Activated T-cell treated with anti-CD3 and anti-CD28 coated beads, Interleukin-2, amount 50 U/mL, for 48 hours (primary cell): ENCODE measurements at regions not wholly inside any gene's neighbourhood (a gene's known extent, or its start where the extent isn't known, plus 50 kb on each side); places are given as distances from the start of the nearest gene placed in this dataset.
"Not testable (repeated sequence)": the region's sequence is repeated elsewhere in the genome, so short reads cannot be mapped to it uniquely, and the experiment has no call there.

Experiments
- DNase-seq, 2 experiments: peaks; one replicate each; pipeline ENCODE4 v3.0.0-alpha.2; 2020

DNA sequence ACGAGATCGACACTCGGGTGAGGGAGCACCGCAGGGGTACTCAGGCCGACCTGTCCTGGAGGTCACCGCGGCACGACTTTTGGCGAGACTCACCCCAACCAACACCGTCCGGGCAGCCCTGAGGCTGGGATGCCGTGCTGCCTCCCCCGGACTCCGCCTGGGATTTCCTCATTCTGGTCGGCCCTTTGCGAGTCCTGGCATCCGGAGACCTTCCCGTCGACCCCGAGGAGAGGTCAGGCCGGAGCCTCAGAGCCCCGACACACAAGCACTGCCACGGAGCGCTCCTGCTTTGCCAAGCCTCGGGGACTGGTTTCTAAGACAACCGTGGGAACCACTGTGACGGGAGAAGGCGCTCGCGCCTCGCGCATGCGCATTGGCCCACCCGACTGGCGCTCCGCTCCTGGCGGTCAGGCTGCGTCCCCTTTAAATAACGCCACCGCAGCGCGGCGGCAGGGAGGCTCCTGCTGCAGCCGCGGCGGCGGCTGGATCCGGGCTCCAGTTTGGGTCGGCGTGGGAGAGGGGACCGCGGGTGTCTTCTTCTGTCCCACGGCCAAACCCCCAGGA is 166.4 kb upstream of the ZNF337 start:
- DNase-seq: peak; percentile 87 to 90

DNA sequence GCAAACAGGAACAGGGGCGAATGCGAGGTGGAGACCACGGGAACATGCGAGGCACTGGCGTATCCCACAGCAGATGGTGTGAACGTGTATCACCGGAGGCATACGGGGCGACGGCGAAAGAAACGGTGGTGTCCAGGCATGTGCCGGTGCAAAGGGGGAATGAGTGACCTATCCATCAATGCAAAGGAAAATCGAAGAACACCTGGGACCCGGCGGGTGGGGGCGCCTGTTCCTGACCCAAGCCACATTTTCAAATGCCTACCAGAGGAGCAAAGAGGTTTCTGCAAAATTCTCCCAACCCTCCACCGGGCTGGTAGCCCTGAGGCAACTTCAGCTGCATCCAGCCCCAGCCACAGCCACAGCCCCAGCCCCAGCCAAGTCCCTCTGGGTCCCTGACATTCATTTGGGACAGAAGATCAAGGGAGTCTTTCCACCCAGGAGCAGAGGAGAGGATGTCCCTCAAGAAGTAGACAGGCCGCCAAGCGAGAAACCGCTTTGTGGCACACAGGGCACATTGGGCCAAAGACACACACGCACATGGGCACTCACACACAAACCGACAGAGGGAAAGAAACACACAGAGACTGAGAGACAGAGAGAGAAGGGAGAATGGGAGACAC is 164.0 kb upstream of the ZNF337 start:
- no peak for DNase-seq

GRCh38 chr20:25859649-25860530 is 163.2 kb upstream of the ZNF337 start:
- DNase-seq: peak; percentile 77 to 80

- DNase-seq: no peak
Observed at GRCh38 chr20:25858495-25859425, 162.1 kb upstream of the ZNF337 start.

- not testable (repeated sequence) for DNase-seq
Observed at GRCh38 chr20:25857091-25857788, 160.6 kb upstream of the ZNF337 start.

DNA sequence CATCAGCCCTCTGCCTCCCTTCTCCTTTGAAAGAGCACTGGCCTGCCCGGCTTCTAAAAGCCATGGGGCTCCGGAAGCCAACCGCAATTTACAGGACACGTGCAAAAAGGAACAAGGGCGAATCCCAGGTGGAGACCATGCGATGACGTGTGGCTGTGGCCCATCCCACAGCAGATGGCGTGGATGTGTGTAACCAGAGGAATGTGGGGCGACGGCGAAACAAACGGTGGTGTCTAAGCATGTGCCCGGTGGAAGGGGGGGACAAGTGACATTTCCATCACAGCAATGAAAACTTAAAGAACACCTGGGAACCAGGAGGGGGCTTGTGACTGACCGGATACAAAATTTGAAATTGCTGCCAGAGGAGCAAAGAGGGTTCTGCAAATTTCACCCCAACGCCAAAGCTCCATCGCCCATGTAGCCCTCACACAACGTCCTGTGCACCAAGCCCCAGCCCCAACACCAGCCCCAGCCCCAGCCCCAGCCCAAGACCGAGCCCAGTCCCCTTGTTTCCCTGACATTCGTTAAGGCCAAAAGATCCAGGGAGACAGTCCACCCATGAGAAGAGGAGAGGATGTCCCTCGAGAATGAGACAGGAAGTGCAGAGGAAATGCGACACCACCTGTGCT is 159.7 kb upstream of the ZNF337 start:
- DNase-seq: no peak

- not testable (repeated sequence) for DNase-seq
Observed at GRCh38 chr20:25855451-25856156, 159.0 kb upstream of the ZNF337 start.

GRCh38 chr20:25854666-25855065 is 158.0 kb upstream of the ZNF337 start:
- DNase-seq: not testable (repeated sequence)

DNA sequence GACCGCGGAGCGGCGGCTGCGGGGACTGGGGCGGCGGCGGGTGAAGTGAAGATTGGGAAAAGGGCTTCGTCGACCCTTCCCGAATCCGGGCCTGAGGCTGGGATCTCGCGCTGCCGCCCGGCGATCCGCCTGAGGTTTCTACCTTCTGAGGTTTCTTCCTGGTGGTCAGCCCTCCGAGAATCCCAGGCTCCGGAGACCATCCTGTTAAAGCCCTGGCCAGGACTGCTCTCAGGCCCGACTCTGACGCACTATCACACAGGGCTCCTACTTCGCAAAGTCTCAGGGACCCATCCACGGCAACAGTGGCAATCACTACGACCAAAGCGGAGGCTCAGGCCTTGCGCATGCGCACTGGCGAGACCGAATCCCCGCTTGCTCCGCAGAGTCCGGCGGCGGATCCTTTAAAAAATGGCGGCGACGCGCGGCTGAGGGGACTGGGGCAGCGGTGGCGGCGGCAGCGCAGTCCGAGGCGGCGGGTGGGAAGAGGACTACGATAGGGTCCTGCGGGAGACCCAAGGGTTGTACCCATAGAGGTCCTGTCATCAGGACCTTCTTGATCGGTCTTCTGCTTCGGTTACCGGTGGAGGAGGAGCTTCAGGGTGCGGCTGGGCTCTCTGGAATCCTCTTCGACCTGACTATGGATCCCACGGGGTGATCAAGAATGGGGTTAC is 157.2 kb upstream of the ZNF337 start:
- DNase-seq: peak; percentile 86 to 87

DNA sequence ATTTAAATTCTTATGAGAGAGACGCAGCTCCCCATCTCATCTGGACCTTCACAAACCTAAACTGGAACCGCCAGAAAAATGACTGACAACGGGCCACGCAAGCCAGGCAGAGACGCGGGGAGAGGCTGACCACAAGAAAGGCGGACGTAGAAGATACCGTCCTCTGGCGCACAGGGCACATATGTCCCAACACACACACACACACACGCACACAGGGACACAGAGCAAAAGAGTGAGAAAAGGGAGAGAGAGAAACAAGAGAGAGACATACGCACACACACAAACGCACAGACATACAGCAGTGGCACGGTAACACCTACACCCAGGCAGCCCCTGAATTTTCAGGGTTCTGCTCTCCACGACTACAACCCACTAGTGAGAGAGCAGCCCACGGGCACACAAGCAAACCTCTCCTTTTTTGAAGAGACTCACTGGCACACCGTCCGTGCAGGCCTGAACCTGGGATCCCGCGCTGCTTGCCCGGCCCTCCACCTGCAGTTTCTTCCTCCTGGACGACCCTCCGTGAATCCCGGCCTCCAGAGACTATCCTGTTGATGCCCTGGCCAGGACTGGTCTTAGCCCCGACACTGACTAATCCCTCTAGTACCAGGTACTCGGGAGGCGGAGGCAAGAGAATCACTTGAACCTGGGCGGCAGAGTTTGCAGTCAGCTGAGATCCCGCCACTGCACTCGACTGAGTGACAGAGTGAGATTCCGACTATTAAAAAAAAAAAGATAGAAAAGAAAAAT is 156.5 kb upstream of the ZNF337 start:
- DNase-seq: not testable (repeated sequence)

- peak in 1 of 2 experiments; percentile 3 for DNase-seq
Observed at GRCh38 chr20:25850133-25850532, 153.5 kb upstream of the ZNF337 start.

GRCh38 chr20:25848222-25848621 is 151.6 kb upstream of the ZNF337 start:
- no peak for DNase-seq

DNA sequence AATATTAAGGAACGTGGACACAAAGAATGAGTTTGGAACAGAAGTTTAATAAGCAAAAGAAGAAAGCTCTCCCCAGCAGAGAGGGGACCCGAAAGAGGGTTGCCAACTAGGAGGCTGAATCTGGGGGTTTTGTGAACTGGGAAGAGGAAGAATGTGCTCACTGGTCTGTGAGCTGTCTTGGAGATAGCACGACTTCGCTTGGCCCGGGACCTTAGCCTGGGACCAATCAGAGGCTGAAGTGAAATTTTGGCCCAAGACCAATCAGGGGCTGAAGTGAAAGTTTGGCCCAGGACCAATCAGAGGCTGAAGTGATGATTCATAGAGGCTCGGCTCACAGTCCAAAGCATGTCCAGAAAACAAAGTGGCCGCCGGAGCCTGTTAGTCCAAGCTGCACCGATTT is 148.0 kb upstream of the ZNF337 start:
- not testable (repeated sequence) for DNase-seq

GRCh38 chr20:25813511-25813910 is 116.9 kb upstream of the ZNF337 start:
- not testable (repeated sequence) for DNase-seq

DNA sequence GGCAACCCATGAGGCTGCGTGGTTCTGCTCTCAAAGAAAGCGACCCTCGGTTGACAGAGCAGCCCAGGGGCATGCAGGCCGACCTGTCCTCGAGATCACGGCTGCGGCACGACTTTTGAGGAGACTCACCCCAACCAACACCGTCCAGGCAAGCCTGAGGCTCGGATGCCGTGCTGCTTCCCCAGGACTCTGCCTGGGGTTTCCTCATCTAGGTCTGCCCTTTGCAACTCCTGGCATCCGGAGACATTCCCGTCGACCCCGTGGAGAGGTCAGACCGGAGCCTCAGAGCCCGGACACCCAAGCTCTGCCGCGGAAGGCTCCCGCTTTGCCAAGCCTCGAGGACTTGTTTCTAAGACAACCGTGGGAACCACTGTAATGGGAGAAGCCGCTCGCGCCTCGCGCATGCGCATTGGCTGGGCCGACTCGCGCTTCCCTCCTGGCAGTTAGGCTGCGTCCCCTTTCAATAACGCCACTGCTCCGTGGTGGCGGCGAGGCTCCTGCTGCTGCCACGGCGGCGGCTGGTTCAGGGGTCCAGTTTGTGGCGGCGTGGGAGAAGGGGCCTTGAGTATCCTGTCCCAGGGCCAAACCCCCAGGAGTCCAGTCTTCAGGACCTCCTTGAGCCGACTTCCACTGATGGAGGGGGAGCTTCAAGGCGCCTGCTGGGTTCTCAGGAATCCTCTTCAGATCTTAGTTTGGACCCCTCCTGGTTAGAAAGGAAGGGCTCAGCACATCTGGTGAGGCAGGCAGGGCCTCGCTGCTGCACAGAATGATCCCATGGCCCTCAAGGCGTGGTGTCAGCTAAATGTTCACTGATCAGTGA is 101.7 kb upstream of the ZNF337 start:
- not testable (repeated sequence) for DNase-seq

DNA sequence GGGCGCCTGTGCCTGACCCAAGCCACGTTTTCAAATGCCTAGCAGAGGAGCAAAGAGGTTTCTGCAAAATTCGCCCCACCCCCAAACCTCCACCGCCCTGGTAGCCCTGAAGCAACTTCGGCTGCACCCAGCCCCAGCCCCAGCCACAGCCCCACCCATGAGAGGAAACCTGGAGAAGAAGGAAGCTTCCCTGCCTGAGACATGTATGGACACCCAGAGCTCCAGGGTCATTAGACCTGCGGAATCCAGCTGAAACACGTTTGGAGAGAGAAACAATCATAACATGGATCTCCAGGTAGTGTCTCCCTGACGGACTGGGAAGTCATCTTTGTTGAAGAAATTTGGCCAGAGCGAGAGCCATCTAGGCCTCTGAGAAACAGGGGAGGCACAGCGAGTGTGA is 100.4 kb upstream of the ZNF337 start:
- not testable (repeated sequence) for DNase-seq

- not testable (repeated sequence) for DNase-seq
Observed at GRCh38 chr20:25777241-25777640, 80.6 kb upstream of the ZNF337 start.

- DNase-seq: not testable (repeated sequence)
Observed at GRCh38 chr20:25774711-25775110, 78.1 kb upstream of the ZNF337 start.

GRCh38 chr20:25774203-25774602 is 77.5 kb upstream of the ZNF337 start:
- not testable (repeated sequence) for DNase-seq
